GM12891 (cell line): ENCODE measurements at regions not wholly inside any gene's neighbourhood (a gene's known extent, or its start where the extent isn't known, plus 50 kb on each side); places are given as distances from the start of the nearest gene placed in this dataset.

Source experiments
- POLR2A ChIP-seq: IDR thresholded peaks from 2 replicates; pipeline ENCODE4 v1.6.1; 2011; ENCODE audit warnings: low read depth, low read length, control low read depth
- POLR2AphosphoS5 ChIP-seq: IDR thresholded peaks from 2 replicates; pipeline ENCODE4 v1.6.1; 2011; ENCODE audit warnings: low read depth, low read length, control low read depth
- TAF1 ChIP-seq: IDR thresholded peaks from 2 replicates; pipeline ENCODE4 v1.6.1; 2011; ENCODE audit warnings: low read depth, low read length, control low read depth

DNA sequence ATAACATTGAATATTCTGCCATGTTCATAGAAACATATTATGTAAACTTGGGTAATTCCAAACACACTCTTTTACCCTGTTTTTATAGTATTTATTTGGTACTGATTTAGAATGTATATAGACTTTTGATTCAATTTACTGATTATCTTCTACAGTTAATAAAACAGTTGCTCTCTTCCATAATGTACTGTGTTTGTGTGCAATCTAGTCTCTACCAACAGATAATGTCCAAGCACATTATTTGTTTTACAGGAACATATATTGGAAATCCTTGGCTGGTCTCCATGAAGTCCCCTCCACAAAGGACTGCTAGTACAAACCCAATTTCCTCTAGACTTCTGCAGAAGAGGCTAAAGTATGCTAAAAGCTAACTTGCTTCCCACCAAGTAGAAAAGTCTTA is 386.6 kb downstream of the RND3 start:
- TF ChIP-seq POLR2A (no peak), POLR2AphosphoS5 (no peak), TAF1 (no peak)
